HG02938 (cell line): ENCODE measurements at regions not wholly inside any gene's neighbourhood (a gene's known extent, or its start where the extent isn't known, plus 50 kb on each side); places are given as distances from the start of the nearest gene placed in this dataset.

ENCODE experiments used
- ATAC-seq: cut with Tn5 transposase; IDR thresholded peaks from one replicate; pipeline ENCODE4 v1.9.1; 2021; ENCODE audit warnings: mild to moderate bottlenecking, moderate library complexity; ENCODE audit not compliant: unreplicated experiment

DNA sequence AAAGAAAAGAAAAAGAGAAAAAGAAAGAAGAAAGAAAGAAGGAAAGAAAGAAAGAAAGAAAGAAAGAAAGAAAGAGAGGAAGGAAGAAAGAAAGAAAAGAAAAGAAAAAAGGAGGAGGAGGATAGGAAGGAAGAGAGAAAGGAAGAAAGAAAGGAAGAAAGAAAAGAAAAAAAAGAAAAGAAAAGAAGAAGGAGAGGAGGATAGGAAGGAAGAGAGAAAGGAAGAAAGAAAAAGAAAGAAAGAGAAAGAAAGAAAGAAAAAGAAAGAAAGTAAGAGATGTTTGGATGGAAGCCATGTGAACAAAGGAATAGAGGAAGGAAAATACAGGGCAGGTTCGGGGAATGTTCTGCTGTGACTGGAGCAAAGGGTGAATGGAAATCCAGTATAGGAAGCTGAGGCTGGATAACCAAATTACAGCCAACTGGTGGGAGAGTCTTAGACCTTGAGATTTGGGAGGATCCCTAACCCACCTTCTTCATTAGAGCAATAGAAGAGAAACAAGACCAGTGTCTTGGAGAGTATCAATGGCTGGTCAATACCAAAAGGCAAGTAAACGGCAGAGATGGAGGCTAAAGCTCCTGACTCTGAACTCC, 94.9 kb downstream of the RASSF10 start:
- no peak for ATAC-seq

- ATAC-seq, result no peak
Observed at GRCh38 chr11:13104619-13105236, 95.6 kb downstream of the RASSF10 start.

DNA sequence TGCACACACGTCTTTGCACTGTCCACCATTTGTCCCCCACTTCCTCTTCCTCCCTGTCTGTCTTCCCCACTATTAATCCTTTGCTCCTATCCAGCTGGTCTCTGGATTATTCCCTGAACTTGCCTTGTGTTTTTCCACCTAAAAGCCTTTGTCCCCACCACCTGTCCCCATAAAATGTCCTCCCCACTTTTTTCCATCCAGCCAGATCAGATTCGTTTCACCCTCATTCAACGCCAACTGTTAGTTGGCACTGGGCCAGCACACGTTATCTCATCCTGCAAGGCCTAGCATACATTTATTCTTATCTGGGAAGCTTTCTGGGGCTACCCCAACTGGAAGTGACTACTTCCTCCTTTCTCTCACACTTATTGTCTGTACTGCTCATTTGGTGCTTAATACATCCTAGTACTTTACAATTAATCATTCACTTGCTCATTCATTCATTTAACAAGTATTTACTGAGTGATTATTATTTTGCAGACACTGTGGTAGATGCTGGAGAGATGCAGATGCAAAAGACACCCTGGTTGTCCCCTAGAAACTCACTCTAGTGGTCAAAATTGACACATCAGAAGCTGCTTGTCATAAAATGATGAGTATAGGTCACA, 96.2 kb downstream of the RASSF10 start:
- peak; percentile 74 for ATAC-seq

DNA sequence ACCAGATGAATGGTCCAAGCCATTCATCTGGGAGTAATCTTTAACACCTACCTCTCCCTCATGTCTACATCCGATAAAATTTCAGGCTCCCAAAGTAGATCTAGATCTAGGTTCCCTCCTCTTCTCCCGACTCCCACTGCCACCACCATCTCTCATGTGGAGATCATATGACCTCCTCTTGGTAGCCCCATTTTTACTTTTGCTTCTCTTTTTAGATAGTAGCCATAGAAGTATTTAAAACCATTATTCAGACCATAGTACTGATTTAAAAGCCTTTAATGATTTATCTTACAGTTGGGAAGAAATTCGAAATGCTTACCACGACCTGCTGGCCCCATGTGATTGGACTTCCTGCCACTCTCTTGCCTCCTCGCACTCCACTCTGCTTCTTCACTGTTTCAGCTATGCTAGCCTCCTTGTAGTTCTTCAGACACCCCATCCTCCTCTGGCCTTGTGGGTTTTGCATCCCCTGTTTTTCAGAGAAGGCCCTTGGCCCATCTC, 98.5 kb downstream of the RASSF10 start:
- no peak for ATAC-seq

- no peak for ATAC-seq
Observed at GRCh38 chr11:13108416-13108815, 99.3 kb downstream of the RASSF10 start.

GRCh38 chr11:13109616-13110015, 100.5 kb downstream of the RASSF10 start:
- no peak for ATAC-seq

DNA sequence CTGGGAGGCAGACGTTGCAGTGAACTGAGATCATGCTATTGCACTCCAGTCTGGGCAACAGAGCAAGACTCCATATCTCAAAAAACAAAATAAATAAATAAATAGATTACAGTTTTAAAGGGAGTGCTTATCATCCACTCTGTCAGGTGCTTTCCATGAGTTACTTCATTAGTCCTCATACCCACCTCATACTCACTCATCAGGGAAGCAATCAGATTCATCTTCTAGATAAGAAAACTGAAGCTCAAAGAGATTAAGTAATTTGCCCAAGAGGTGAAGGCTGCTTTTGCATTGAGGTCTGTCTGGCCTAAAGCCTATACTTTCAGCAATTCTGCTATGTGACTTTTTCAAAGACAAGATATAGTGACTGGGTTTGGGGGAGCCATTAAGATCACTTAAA, 101.0 kb downstream of the RASSF10 start:
- ATAC-seq, result no peak

- ATAC-seq, result no peak
Observed at GRCh38 chr11:13110929-13111812, 102.1 kb downstream of the RASSF10 start.

GRCh38 chr11:13111813-13112130, 102.7 kb downstream of the RASSF10 start:
- ATAC-seq, result no peak

DNA sequence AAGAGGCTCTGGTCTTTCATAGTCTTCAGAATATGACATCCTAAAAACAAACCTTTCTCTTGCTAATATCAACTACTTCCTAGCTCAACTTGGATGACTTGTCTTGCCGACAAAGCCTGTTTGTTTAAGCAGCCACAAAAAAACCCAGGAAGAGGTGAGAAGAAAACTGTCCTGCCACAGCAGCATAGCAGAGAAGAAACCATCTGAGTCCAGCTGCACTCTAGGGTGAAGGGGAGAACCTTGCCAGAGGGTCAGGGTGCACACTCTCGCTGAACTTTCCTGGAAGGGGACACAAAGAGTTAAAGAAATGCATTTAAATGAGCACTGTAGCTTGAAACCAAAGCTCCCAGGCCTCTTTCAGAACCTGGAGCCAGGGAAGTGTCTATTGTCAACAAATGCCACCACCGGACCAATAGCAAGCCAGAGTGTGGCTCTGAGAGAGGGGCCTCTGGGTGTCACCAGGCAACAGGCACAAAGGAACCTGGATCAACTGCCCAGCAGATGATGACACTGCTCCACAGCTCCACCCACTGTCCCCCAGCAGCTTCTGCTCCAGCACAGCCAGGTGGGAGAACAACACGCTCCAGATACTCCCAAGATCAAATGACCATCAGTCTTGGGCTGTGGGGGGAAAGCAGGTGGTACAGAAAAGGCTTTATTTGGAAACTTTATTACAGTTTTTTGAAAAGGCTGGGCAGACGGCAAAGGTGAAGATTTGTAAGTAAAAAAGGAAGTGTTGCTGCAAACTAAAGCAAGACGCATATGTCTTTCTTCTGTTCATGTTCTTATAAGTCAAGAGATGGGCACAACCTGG, 105.7 kb downstream of the RASSF10 start:
- no peak for ATAC-seq

DNA sequence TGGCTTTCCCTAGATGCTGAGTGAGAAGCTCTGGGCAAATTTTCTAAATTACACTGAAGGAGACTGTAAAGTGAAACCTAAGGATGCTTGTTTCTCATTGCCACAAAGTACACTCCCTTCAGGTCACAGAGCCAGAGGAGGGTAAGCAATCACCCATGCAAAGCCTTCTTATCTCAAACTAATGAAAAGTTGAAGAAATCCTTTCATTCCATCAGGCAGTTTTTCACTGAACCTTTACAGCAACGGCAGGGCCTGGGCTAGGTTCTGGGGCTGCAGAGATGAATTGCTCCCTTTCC, 106.2 kb downstream of the RASSF10 start:
- ATAC-seq, result no peak

DNA sequence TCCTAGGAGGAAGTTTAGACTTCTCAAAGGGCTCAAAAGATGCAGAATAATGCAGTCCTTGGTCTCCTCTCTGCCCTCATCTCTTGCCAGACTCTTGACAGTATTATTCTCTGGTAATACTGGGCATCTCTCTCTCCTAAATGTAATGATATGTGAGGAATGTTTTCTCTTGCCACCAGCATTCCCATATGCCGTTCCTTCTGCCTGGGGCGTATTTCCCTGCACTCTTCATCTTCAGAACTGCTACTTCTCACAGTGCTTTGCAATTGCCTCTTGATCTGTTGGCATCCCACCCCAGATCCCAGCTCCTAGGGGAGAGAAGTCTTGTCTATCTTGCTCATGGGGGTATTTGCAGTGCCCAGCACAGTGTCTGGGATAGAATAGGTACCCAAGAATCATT, 107.4 kb downstream of the RASSF10 start:
- ATAC-seq, result no peak

- ATAC-seq, result no peak
Observed at GRCh38 chr11:13117344-13117743, 108.2 kb downstream of the RASSF10 start.

DNA sequence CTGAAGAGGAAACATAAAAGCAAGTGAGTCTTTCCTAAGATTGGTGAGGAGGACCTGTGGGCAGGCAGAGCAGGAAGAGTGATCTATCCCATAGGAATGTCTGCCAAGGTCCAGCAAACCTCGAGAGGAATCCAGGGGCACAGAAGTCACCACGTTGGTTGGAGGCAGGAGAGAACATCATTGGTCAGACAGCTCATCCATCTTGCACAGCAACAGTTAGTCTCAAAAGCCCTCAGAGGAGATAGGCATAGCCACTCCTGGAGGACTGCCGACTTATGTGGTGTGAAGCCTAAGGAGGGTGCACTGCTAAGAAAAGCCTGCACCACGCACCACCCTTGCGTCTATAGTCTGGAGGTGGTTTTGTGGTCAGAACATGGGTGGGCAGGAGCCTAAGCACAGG, 109.1 kb downstream of the RASSF10 start:
- ATAC-seq, result no peak

DNA sequence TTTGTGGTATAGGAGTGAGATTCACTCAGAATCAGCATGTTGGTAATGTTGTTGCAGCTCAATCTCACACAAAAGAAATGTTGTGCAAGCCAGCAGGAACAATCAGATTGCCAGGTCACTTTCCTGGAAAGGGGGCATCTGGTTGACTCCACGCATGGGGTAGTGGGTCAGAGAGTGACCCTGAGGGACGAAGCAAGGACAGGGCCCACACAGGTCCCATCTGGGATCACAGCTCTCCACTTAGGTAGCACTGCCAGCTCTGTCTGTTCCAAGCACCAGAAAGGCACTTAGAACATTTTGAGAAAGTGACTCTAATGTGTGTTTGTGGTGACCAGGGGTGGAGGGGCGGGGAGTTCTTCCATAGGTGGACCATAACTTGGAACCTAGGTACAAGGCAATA, 109.5 kb downstream of the RASSF10 start:
- ATAC-seq, result no peak

DNA sequence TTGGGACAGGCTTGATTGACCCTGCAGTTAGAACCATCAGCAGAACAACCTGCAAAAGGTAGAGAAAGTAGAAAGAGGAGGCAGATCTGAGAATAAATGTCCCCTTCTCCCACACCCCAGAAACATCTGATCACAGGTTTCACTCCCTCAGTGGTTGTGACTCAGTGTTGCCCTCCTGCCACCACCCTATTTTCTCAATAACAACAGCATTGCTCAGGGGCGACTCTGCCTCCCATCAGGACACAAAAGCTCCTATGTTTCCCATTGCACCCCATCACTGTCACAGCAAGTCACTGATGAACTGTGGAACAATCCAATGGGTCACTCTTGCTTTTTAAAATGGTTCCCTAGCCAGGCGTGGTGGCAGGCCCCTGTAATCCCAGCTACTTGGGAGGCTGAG, 110.2 kb downstream of the RASSF10 start:
- no peak for ATAC-seq

DNA sequence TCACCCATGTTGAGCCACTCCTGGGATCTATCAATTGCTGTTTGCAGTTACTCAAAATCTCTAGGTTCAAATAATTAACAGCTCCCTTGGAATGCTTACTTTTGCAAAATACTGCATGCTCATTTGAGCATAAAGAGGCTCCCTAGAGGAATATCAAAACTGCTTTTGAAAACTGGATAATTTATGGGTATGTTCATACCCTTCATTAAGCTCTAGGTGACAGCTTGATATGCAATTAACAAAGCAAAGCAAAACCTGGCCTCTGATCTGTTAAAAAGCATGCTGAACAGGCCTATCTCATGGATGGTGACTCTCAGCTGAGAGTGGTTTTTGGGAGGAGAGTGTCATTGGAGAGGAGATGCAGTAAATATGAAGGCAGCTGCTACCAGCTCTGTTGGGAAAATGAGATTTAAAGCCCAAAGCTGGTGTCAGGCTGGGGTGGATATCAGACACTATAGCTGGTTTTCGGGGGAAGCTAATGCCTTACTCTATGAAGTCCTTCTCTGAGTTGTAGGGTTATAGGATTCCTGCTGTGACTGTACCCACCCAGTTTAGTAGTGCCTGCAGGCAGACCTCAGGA, 110.9 kb downstream of the RASSF10 start:
- no peak for ATAC-seq

DNA sequence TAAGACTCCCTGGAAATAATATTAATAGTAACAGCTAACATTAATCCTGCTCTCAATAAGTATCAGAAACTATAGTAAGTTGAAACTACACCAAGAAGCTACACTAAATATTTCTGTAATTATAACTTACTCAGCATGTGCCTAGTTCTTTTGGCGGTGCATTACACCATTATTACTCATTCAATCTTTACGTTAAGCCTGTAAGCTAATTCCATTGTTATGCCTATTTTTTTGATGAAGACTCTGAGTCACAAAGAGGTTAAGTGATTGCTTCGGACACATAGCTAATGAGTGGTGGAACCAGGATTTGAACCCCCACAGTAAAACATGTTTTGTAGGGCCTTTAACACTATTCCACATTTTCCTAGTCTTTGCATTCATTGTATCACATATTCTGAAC, 111.6 kb downstream of the RASSF10 start:
- ATAC-seq, result no peak

DNA sequence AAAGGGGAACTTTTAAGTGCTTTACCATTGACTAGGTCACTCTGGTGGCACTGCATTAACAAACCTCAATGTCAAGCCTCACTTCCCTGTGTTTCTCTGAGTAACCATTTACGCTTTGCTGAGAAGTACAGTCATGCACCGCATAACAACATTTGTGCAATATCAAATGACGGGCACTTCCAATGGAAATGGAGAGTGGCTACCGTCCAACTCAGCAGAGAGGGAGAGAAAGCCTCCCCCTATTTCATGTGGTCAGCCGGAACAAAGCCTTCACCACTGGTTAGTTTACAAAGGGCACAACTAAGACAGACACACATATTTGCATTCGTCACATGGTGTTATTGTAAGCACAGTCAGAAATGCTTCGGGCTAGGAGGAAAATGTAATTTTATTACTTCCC, 117.3 kb downstream of the RASSF10 start:
- ATAC-seq, result no peak

DNA sequence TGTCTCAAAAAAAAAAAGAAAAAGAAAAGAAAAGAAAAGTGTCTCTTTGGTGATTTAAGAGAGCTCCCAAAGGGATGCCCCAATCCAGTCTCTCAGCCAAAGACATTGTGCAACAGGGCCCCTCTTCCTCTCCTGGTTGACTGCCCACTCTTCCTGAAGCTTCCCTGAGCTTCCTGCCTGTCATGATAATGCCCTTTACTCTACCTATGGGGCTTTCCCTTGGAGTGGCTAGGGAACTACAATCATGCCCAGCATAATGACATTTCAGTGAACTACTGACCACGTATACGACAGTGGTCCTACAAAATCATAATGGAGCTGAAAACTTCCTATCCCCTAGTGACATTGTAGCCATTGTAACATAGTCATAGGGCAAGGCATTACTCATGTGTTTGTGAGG, 118.0 kb downstream of the RASSF10 start:
- ATAC-seq, result no peak

DNA sequence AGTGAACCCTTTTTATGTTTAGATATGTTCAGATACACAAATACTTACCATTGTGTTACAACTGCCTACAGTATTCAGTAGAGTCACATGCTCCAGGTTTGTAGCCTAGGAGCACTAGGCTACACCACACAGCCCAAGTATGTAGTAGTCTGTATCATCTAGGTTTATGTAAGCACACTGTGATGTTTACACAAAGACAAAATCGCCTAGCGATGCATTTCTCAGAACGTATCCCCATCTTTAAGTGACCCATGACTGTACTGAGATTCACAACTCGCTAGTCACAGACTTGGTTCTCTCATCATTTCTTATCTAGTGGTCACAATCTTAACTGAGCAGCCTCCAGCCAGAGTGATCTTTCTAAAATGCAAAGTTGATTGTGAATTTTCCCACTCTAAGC, 119.2 kb downstream of the RASSF10 start:
- no peak for ATAC-seq
